ENCODE measurements at regions not wholly inside any gene's neighbourhood (a gene's known extent, or its start where the extent isn't known, plus 50 kb on each side); places are given as distances from the start of the nearest gene placed in this dataset.

DNA sequence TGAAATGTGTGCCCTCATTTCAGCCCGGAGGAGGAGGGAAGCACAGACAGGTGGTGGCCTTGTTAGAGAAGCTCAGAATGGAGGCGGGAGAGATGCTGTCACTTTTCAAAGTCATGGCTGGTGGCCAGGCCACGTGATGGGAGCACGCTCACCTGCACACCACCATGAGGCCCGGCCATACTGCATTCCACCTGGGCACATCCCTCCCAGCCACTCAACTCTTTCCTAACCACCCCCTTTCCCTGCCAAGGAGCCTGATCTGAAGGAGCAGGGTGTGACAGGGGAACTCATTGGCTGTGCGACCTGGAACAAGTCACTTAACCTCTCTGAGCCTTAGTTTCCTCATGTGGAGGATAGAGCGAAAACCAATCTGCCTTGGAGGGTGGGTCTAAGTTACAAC is 364.5 kb downstream of the CTTN start:
- H3K4me2 ChIP-seq (ENCODE audit: low read length) = no peak overlapping the region
- no TSS peak for BruUV-seq (replicated peaks)
- H3K4me3 ChIP-seq (replicated peaks in 1 of 2; ENCODE audit: low read depth in 1 of 2, low read length in 2 of 2) = no peak overlapping the region
- no peak overlapping the region for H2AFZ ChIP-seq (ENCODE audit: low read depth, low read length, poor library complexity, severe bottlenecking)
- intact Hi-C loops (cut with micrococcal nuclease) = no loop called here
- H3K27ac ChIP-seq (ENCODE audit: low read depth, low read length) = no peak overlapping the region
- no peak overlapping the region for H3K9ac ChIP-seq (ENCODE audit: low read length)
- no peaks in the 10 kb centered on the region for H3K79me2 ChIP-seq (ENCODE audit: insufficient read depth, low read length)
- H3K9me3 ChIP-seq (ENCODE audit: control insufficient read depth in 1 of 2, insufficient read depth in 1 of 2, low read depth in 1 of 2, low read length in 2 of 2) = no peaks in the 10 kb centered on the region; a peak in 1 of 4 replicates
- H3K4me1 ChIP-seq (ENCODE audit: control insufficient read depth in 1 of 2, insufficient read depth in 2 of 2, low read length in 2 of 2) = no peaks in the 10 kb centered on the region; a peak in 1 of 4 replicates
- no peak for DNase-seq (ENCODE audit: low read depth, low spot score)
- H3K27me3 ChIP-seq (ENCODE audit: insufficient read depth, low read length) = no peaks in the 10 kb centered on the region
- ChIA-PET CTCF (no interaction called here), POLR2A (no interaction called here), RAD21 (ENCODE audit: low non-redundant PET in 1 of 2, low total read pairs in 2 of 2, uncharacterized antibody in 2 of 2, unreplicated experiment in 2 of 2) (no interaction called here)
- no peaks in the 10 kb centered on the region for H3K9me2 ChIP-seq (ENCODE audit: insufficient read depth)
- TF ChIP-seq CBX3 (IDR thresholded peaks at IDR 0.05; ENCODE audit: low read depth) = no peak
- no peak for TF ChIP-seq EZH2phosphoT487 (IDR thresholded peaks at IDR 0.05; ENCODE audit: borderline replicate concordance)
- no peak for TF ChIP-seq REST (IDR thresholded peaks at IDR 0.05; ENCODE audit: low read depth)
- no peak for TF ChIP-seq JUND (IDR thresholded peaks at IDR 0.05)
- no peak for TF ChIP-seq EZH2 (IDR thresholded peaks at IDR 0.05)
- TF ChIP-seq TCF7L2 (IDR thresholded peaks at IDR 0.05; ENCODE audit: borderline replicate concordance, extremely low read depth, insufficient read depth, insufficient read length) = no peak
- no peak for TF ChIP-seq ZNF274 (IDR thresholded peaks at IDR 0.05; ENCODE audit: low read depth, low read length)
- no peak for TF ChIP-seq YY1 (IDR thresholded peaks at IDR 0.05; ENCODE audit: extremely low read depth, insufficient replicate concordance, low read depth, low read length)
- TF ChIP-seq CTCF (IDR thresholded peaks at IDR 0.05 in 2 of 3, conservative IDR thresholded peaks at IDR 0.05 in 1 of 3; ENCODE audit: borderline replicate concordance in 1 of 3, insufficient read depth in 1 of 3, low read depth in 2 of 3, low read length in 2 of 3) = no peak
- no peak for TF ChIP-seq ZBTB33 (IDR thresholded peaks at IDR 0.05; ENCODE audit: extremely low read depth, insufficient replicate concordance, low read length)
- TF ChIP-seq SP1 (IDR thresholded peaks at IDR 0.05; ENCODE audit: low read depth) = no peak
- no peak for TF ChIP-seq CEBPB (IDR thresholded peaks at IDR 0.05; ENCODE audit: low read depth)
- no peaks in the 10 kb centered on the region for H3K36me3 ChIP-seq (ENCODE audit: control insufficient read depth in 1 of 2, insufficient read depth in 2 of 2, low read length in 2 of 2)
- no peaks in the 10 kb centered on the region for H4K20me1 ChIP-seq (ENCODE audit: insufficient read depth)
- ATAC-seq = no peak
